BE2C (cell line): ENCODE measurements at regions not wholly inside any gene's neighbourhood (a gene's known extent, or its start where the extent isn't known, plus 50 kb on each side); places are given as distances from the start of the nearest gene placed in this dataset.
A peak's percentile ranks its signal among the peaks of the same experiment; 100 is the strongest.
"Not testable (repeated sequence)": the region's sequence is repeated elsewhere in the genome, so short reads cannot be mapped to it uniquely, and the experiment has no call there.

Experiments used
- DNase-seq: peaks from one replicate; pipeline ENCODE4 v3.0.0-alpha.2; 2020
- H3K27me3 ChIP-seq: fragments of 250-450 bp; sonication (Bioruptor Pico); 2 replicates; pipeline ENCODE4 v1.5.1; 2020; ENCODE audit warnings: mild to moderate bottlenecking
- H3K36me3 ChIP-seq: fragments of 250-450 bp; sonication (Bioruptor Pico); 2 replicates; pipeline ENCODE4 v1.5.1; 2020; ENCODE audit warnings: mild to moderate bottlenecking
- H3K4me1 ChIP-seq: fragments of 250-450 bp; sonication (Bioruptor Pico); 2 replicates; pipeline ENCODE4 v1.5.1; 2020
- H3K4me3 ChIP-seq: 2 replicates; pipeline ENCODE4 v1.5.1; 2011; ENCODE audit warnings: low read depth, low read length
- H3K9me3 ChIP-seq: fragments of 250-450 bp; sonication (Bioruptor Pico); 2 replicates; pipeline ENCODE4 v1.5.1; 2020
- TF ChIP-seq, protein P1 (sequence below): IDR thresholded peaks from 2 replicates; pipeline ENCODE4 v1.5.1; 2012; ENCODE audit warnings: mild to moderate bottlenecking, low read depth, low read length

DNA sequence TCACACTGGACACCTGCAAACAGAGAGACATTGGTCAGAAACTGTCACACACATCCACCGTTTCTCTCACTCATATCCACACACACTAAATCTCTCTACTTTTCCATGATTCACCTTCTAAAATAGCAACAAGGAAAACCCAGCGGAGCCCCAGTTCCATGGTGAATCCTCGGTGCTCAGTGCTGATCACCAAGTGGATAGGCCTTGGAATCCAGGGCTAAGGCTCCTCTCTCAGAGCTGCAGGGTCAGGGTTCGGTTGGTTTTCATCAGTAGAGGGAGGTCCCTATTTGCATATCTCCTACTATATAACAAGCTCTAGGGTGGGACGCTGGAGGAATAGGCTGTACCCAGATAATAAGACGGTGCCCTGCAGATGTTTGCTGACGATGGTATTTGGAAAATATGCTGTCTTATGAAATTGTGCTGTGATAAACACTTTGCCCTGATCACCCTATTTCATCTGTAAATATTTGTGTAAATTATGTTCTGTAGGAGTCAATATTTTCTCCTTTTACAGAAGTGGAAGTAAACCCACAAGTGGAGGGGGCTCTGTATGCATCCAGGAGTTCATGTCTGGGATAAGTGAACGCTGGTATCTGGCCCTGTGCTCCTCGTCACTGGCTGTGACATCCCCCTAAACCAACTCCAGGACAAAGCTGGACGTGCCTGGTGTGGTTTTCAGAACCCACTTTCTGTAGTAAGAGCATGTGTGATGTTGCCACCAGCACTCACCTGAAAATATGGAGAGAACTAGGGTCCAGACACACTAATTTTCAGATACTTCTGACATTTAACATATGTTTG lies 709.2 kb downstream of the TMEM121 start:
- no peak for DNase-seq
- 0 out of 2 replicates have a peak, but pooled peaks cover 5% of the 10 kb centered on the region for H3K27me3 ChIP-seq
- H3K4me1 ChIP-seq = no peaks in the 10 kb centered on the region
- TF ChIP-seq, protein P1, sequence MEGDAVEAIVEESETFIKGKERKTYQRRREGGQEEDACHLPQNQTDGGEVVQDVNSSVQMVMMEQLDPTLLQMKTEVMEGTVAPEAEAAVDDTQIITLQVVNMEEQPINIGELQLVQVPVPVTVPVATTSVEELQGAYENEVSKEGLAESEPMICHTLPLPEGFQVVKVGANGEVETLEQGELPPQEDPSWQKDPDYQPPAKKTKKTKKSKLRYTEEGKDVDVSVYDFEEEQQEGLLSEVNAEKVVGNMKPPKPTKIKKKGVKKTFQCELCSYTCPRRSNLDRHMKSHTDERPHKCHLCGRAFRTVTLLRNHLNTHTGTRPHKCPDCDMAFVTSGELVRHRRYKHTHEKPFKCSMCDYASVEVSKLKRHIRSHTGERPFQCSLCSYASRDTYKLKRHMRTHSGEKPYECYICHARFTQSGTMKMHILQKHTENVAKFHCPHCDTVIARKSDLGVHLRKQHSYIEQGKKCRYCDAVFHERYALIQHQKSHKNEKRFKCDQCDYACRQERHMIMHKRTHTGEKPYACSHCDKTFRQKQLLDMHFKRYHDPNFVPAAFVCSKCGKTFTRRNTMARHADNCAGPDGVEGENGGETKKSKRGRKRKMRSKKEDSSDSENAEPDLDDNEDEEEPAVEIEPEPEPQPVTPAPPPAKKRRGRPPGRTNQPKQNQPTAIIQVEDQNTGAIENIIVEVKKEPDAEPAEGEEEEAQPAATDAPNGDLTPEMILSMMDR = no peak
- H3K4me3 ChIP-seq = no peak overlapping the region
- H3K9me3 ChIP-seq = no peaks in the 10 kb centered on the region
- H3K36me3 ChIP-seq = no peaks in the 10 kb centered on the region

DNA sequence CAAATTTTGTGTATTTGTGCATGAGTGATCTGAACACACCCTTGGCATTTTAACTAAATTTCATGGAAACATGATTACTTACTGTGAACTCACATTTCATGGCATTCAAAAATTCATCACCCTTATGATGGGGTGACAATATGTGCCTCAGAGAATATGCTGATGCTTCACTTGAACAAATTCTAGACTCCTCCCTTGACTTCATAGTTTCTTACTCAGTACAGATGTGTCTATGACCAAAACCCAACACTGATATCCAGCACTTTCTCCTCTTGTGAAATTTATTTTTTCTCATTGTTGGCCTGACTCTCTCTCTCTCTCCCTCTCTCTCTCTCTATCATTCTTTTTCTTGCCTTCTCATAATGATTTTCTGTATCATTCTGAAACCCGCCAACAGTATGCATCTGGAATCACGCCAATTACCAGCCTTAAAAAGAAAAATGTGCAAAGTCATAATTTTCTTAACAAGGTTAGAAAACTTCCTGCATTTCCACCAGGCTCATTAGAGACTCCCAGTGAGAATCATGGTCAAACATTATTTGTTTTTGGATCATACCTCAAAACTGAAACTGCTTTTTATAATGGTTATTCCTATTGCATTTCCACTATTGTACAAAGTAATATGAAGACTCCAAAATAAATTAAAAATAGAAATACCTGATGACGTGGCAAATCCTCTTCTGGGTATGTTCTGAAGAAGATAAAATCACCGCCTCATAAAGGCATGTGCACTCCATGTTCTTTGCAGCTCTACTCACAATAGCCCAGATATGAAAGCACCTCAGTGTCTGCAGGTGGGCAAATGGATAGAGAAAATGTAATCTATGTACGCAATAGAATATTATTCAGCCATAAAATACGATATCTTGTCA lies 722.2 kb downstream of the TMEM121 start:
- Histone ChIP-seq H3K4me1 (no peaks in the 10 kb centered on the region), H3K36me3 (no peaks in the 10 kb centered on the region), H3K27me3 (peaks cover 3% of the 10 kb centered on the region), H3K9me3 (no peaks in the 10 kb centered on the region), H3K4me3 (no peak overlapping the region)
- DNase-seq = no peak
- TF ChIP-seq, protein P1 = no peak

DNA sequence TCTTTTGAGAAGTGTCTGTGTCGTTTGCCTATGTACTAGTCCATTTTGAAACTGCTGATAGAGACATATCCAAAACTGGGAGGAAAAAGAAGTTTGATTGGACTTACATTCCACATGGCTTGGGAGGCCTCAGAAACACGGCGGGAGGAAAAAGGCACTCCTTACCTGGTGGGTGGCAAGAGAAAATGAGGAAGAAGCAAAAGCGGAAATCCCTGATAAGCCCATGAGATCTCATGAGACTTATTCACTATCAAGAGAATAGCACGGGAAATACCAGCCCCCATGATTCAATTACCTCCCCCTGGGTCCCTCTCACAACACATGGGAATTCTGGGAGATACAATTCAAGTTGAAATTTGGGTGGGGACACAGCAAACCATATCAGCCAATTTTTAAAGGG lies 727.6 kb downstream of the TMEM121 start:
- not testable (repeated sequence) for DNase-seq, H3K9me3 ChIP-seq, H3K36me3 ChIP-seq, H3K4me3 ChIP-seq, H3K4me1 ChIP-seq, H3K27me3 ChIP-seq

DNA sequence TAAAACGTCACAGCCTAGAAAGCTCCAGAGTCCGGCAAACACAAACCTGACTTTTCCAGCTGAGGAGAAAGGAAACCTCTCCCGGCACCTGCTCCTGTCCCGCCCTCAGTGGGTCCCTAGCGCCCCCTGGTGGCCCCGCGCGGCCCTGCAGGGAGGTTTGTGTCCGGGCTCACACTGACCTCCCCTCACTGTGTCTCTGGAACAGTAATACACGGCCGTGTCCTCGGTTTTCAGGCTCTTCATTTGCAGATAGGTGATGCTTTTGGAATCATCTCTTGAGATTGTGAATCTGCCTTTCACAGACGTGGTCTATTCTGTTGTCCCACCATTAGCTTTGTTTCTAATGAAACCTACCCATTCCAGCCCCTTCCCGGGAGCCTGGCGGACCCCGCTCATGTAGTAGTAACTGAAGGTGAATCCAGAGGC lies 731.2 kb downstream of the TMEM121 start:
- TF ChIP-seq, protein P1 = peak; percentile 79
- not testable (repeated sequence) for H3K9me3 ChIP-seq, H3K4me1 ChIP-seq, H3K36me3 ChIP-seq, H3K4me3 ChIP-seq
- DNase-seq = peak; percentile 83
- H3K27me3 ChIP-seq = peaks cover 34% of the 10 kb centered on the region

DNA sequence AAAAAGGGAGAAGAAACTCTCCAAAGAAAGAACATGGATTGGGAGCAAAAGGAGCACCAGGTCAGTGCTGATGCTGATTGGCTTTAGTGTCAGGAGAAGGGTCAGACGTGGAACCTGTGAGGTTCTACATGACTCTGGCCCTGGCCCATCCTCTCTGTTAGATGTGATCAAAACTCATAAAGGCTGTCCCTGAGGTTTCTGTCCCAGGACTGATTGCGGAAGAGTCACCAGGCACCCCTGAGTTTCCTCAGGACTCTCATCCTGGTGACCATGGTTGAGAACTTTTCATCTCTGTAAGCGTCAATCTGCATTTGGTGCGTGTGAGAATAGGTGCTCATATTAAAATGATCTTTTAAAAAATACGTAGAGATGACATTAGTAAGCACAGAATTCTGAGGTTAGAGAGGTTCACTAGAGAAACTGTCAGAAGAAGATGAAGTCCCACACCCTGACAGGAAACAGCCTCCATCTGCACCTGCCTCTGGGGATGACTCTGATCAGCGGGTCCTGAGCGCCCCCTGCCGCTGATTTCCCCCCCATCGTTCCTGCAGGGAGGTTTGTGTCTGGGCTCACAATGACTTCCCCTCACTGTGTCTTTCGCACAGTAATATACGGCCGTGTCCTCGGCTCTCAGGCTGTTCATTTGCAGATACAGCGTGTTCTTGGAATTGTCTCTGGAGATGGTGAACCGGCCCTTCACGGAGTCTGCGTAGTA lies 741.8 kb downstream of the TMEM121 start:
- H3K27me3 ChIP-seq = peaks cover 67% of the 10 kb centered on the region
- H3K36me3 ChIP-seq = no peaks in the 10 kb centered on the region
- no peaks in the 10 kb centered on the region for H3K4me1 ChIP-seq
- no peak overlapping the region for H3K4me3 ChIP-seq
- H3K9me3 ChIP-seq = no peaks in the 10 kb centered on the region
- DNase-seq = peak; percentile 74
- TF ChIP-seq, protein P1 = peak; percentile 74

DNA sequence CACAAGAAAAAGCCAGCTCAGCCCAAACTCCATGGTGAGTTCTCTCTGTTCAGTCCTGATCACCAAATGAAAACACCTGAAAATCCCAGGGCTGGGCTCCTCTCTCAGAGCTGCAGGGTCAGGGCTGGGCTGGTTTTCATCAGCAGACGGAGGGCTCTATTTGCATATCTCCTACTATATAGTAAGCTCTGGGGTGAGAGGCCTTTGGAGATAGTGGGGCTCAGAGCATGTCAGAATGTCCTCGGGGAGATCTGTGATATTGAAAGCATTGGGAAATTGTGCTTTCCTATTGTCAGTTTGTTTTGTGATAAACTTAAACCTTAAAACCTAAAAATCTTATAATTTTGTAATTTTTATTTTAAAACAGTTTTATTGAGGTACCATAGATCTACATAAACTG lies 742.6 kb downstream of the TMEM121 start:
- H3K36me3 ChIP-seq = no peaks in the 10 kb centered on the region
- H3K4me3 ChIP-seq = no peak overlapping the region
- no peaks in the 10 kb centered on the region for H3K9me3 ChIP-seq
- H3K4me1 ChIP-seq = no peaks in the 10 kb centered on the region
- H3K27me3 ChIP-seq = peaks cover 67% of the 10 kb centered on the region
- TF ChIP-seq, protein P1 = no peak
- no peak for DNase-seq
